GM20431 (cell line): ENCODE measurements at regions not wholly inside any gene's neighbourhood (a gene's known extent, or its start where the extent isn't known, plus 50 kb on each side); places are given as distances from the start of the nearest gene placed in this dataset.
"Not testable (repeated sequence)": the region's sequence is repeated elsewhere in the genome, so short reads cannot be mapped to it uniquely, and the experiment has no call there.

Source experiments
- in situ Hi-C: fragments of 300-500 bp; cut with MseI, MboI; formaldehyde crosslinking; loops from one replicate; pipeline ENCODE4 v1.15.0; 2020; ENCODE audit warnings: low sequenced_read_pairs; ENCODE audit not compliant: unreplicated experiment

DNA sequence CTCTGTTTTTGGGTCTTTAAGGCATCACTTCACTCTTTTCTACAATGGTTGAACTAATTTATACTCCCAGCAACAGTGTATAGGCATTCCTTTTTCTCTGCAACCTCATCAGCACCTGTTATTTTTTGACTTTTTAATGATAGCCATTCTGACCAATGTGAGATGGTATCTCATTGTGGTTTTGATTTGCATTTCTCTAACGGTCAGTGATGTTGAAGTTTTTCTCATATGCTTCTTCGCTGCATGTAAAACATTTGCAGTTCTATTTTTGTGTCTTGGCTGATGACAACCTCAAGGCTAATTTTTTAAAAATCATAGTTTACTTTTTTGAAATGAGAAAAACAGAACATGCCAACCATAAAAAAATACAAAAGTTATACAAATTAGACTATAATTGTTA, 258.2 kb upstream of the EDNRB start:
- in situ Hi-C loops, result no loop called here

DNA sequence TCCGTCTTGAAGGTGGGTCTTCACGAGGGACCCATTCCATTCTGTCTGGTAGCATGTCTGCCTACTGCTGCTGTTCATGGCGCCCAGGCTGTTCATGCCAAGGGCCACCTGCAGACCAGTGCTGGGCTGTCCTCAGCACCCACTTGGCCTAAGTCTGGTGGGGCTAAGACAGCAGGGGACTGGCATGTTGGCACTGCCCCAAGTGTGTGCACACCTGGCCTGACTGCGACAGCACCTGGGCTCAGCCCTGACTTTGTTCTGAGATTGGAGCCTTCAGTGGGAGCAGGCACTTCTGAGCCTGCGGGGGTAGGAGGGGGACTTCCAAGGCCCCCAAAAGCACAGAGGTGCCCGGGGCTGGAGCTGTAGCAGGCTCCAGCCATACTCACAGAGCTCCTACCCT, 250.8 kb upstream of the EDNRB start:
- in situ Hi-C loops, result no loop called here

DNA sequence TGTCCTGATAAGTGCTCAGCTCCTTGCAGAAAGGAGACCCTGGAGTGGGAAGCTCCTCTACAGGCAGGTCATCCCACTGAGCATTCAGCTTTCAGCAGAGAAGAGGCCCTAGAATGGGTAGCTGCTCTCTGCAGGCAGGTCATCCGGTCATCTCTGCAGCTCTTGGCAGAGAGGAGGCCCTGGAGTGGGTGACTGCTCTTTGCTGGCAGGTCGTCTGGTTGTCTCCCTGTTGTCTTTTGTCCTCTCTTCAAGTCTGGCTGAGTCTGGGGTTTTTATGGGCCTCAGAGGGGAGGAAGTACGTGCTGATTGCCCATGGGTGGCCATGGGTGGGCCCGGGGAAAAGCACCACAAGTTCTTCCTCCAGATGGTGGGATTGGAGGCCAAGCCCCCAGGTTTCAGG, 250.3 kb upstream of the EDNRB start:
- in situ Hi-C loops, result no loop called here

DNA sequence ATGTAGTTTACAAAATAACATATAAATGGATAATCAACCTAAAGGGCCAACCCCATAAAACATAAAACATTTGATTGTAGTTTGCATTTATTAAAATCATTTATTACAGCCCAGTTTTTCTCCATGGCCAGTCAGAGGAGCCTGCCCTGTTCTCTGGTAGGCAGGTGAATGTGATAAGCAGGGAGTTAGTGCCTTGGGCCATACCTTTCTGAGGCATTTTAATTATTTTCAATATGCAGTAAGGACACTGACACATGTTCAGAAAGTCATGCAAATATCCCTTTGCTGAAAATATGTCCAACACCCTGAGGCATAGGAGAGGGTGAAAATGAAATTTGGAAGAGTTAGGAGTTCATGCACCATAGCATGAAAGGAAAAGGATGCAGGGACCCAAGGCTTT, 242.6 kb upstream of the EDNRB start:
- in situ Hi-C loops, result no loop called here

DNA sequence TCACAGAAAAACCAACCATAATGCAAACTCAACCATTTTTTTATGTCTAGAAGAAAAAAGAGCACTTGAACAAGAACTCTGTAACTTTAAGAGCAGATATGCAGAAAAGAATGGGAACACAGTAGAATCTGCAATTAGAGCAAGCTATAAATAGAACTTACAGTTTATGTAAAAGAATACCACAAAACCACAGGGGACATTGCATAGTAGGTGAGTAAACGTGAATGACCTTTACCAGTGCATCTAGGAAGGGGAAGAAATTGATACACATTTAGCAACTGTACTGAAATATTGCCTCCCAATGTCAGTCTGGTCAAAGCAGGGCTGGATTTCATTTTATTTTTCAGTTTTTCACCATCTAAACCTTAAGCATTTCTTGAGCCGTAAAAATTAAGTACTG, 242.2 kb upstream of the EDNRB start:
- in situ Hi-C loops, result no loop called here

DNA sequence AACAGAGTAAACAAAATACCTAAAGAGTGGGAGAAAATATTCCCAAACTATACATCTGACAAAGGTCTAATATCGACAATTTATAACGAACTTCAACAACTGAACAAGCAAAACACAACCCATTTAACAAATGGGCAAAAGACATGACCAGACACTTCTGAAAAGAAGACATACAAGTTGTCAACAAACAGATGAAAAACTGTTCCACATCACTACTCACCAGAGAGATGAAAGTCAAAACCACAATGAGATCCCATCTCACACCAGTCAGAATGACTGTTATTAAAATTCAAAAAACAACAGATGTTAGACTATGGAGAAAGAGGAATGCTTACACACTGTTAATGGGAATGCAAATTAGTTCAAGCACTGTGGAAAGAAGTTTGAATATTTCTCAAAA, 233.8 kb upstream of the EDNRB start:
- in situ Hi-C loops, result no loop called here

DNA sequence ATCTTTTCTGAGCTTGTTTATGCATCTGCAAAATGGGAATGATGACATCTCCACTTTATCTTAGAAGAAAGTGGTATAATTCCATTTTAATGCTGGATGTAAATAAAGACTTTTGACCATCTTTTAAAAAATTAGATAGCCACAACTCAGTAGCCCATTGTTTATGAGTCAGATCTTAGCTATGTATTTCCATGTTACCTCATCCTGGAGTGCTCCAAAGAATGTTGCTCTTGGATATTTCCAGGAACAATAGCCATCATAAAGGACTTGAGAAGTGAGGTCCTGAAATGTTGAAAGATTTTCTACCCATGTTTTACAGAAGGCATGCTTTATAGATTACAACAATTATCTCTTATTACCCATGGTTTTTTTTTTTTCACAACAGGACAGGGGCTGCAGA, 229.3 kb upstream of the EDNRB start:
- in situ Hi-C loops, result no loop called here

DNA sequence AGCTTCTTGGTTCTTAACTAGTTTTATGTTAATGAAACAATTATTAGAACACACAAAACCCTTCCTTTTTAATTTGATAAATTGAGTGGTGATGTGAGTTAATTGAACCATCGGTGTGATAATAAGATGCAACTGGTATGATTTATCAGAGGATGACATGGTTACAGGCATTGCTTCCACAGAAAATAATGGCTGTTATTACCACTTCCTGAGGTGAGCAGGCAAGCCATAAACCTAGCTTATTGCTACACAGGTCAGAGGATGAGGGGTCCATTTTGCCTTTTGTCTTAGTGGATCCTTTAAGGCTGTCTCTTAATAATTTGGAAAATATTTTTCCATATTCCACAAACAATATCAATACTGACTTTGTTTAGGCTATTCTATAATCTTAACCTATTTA, 226.6 kb upstream of the EDNRB start:
- in situ Hi-C loops, result no loop called here

DNA sequence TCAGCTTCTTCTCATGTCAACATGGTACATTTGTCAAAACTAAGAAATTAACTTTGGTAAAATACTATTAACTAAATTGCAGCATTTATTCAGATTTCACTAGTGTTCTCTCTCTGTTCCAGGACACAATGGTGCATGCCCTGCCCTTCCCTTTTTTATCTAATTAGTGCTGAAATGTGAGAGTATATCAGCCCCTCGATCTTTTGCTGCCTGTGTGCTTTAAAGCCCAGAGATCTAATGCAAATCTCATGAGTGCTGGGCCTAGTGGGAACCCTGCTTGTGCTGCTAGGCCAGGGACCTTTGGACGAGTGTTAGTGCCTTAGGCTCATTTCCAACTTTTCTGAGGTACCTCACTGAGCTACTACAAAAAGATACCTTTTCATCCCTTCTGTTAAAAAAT, 221.1 kb upstream of the EDNRB start:
- in situ Hi-C loops, result no loop called here

DNA sequence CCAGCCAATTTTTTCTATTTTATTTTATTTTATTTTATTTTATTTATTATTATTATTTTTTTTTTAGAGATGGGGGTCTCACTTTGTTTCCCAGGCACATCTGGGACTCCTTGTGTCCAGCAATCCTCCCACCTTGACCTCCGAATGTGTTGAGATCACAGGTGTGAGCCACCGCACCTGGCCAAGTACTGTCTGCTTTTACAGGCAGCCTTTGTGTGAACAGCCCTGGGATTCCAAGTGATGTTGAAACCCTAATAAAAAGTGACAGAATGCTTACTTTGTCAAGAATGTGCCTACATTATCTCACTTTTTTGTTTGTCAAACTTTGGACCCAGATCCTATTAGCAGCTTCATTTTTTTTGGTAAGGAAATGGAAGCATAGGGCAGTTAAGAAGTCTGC, 220.1 kb upstream of the EDNRB start:
- in situ Hi-C loops, result no loop called here

DNA sequence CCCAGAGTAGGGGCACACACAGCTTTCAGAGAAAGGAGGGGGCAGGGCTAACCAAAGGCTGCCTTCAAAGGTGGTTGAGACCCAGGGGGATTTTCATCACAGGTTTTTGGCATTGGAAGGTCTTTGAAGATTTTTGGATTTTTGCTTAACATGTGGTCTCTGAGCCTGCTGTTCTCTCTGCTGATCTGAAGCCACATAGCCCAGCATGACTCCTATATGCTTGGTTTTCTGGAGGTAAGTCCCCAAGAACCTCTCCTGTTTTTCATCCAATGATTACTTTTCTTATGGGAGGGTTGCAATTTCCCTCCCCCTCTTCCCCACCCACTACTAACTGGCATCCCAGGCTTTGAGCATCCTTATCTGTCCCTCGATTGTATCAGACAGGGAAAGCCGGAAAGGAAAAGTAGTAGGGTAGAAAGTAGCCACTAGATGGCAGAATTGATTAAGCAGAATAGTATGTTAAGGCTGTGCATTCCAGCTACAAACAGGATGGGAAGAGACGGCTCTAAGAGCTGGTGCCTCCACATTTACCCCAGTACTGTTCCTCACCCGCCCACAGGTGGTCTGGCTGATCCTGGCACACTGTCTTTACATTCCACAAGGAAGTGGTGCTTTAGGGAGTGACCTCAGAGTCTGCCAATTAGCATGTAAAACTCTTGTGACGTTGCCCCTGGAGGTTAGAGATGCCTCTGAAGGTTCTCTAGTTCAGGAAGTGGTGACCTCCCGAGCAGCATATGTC, 218.9 kb upstream of the EDNRB start:
- in situ Hi-C loops, result no loop called here

DNA sequence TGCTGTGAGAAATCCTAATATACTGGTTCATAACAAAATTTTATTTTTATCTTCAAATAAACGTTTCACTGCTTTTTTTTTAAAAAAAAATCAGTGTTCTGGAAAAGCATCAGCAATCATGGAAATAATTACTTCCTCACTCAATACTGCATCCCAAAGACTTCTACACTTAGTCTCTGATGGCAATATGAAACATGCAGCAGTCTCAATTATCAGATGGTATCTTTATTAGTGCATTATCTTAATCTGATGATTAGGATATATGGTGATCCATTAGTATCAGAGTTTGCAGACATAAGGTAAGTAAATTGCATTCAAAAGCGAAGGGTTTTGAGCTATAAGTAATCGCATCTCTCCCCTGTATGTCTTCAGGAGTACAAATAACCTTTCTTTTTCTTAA, 218.3 kb upstream of the EDNRB start:
- in situ Hi-C loops, result no loop called here

DNA sequence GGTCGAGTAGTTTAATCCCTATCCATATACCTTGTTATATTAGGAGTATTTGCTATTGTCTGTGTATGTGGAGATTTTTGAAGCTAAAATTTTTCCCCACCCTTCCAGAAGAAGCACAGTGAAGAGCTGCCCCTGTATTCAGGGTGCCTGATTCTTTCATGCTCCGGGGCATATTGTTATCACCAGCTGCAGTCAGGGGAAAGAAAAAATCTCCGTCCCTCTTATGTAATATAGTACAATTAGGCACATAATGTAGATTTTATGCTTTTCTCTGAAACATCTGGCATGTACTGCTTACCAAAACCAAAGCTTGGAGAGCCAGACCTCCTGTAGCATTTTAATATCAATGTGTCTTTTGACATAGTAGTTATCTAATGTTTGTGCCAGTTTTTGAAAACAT, 214.9 kb upstream of the EDNRB start:
- in situ Hi-C loops, result no loop called here

DNA sequence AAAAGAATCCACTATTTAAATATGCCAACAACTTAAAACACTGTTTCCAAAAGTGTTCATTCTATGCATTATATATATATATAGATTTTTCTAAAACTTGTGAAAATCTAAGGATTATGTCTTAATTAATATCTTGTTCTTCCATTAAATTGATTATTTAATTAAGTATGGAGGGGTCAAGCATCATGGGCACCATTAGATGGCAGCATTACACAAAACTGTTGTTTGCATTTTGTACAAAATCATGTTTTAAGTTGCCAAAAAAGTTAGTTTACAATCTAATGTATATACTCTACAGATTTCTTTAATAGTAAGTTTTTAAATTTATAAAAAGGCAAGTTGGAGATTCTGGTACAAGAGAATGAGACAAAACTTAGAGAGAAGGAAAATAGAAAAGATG, 213.2 kb upstream of the EDNRB start:
- in situ Hi-C loops, result no loop called here

DNA sequence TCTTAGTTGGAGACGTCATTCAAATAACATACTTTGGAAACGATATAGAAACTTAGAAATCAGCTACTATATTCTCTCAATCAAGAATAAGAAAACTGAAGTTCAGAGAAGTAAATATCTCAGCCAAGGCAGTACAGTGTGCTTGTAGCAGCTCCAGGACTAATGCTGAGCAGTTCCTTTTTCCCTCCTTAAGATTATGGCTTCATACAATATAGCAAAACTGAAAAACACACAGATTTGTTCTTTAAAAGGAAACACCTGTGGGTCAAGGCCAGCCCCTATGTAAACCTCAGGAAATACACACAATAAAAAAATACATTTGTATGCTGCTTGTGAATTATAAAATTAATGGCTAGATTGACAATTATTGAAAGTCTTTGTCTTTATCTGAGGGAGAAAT, 212.7 kb upstream of the EDNRB start:
- in situ Hi-C loops, result no loop called here

DNA sequence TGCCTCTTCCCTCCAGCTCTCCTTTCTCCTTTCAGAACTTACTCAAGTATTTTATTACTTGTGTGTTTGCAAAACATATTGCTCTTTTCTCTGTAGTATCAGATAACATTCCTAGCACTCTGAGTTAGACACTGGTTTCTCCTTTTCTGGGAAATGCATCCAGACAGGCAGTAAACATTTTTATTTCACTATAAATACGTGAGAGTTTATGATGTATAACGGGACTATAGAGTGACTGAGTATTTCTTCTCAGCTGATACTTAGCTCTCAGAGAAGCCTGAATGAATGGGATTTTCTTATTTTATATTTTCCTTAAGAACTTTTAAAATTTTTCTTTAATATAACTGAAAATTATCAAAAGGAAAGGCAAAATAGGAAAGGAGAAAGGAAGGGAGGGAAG, 211.2 kb upstream of the EDNRB start:
- in situ Hi-C loops, result loop anchor here (10.0 kb wide), 1 partner anchor 345 kb away; no protein-coding TSS in a partner anchor

DNA sequence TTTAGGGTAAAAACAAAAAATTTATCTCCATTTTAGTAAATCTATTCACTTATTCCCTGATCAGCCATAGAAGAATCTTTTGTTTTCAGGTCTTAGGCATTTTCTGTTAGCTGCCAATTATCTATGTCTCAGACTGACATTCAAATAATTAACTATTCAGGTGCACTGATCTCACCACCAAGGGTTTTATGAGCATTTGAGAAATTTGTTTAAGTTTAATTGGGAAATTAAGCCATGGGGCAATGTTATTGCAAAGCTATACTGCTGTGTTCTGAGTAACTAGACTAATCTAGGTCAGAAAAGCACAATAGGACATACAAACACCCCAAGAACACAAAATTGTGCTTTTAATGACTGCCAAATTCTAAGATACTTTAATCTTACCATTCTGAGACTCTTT, 210.7 kb upstream of the EDNRB start:
- in situ Hi-C loops, result loop anchor here (10.0 kb wide), 1 partner anchor 345 kb away; no protein-coding TSS in a partner anchor

DNA sequence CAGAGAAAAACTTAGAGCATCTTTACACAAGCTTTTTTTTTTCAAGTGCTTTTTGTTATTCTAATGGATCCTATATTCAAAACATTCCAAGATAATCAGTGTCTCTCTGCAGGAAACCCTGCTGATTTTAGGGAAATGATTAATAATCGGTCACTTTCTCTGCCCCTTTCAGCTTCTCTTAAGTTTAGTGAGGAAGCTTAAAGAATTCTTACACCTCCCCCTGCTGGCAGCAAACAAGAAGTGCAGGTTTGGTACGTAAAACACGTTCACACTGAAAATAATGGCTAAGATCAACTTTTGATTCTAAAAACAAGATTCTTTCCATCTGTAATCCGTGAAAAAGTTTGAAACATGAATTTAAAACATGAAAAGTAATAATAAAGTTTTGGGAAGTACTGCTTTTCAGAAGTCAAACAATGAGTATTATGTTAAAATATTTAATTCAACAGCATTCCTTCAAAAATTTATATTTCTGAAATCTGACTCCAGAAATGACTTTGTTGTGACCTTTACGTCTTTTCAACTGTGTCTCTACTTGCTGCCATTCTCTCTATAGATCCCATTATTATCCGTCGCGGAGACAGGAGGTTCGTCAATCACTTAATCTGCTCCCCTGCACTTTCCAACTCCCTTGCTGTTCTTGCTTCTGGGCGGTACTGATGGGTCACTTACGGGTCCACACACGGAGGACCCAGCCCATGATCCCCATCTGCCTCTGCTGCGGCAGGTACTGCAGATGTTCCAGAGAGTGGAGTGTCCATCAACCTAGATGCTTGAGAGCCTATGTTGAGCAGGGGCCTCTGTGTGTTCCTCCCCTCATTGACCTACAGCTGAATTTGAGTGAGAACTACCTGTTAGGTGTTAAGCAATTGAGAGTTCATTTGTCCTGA, 203.1 kb upstream of the EDNRB start:
- in situ Hi-C loops, result loop anchor here (10.0 kb wide), 1 partner anchor 337 kb away; no protein-coding TSS in a partner anchor

DNA sequence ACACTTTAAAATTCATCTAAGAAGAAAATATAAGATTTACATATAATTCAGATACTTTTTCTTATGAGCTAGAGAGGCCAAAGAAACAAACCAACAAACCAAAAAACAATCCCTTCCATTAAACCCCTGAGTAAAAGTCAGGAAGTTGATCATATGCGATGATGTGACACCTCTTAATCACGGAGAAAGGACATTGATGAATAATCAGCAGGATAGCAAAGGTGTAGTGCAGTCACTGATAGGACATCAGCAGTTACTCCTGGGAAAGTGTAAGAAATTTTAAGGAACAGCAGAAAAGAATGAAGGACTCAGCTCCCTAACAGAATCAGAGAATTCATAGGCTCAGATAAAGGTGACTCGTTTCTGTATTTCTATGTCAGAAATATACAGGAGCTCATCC, 202.4 kb upstream of the EDNRB start:
- in situ Hi-C loops, result loop anchor here (10.0 kb wide), 1 partner anchor 336 kb away; no protein-coding TSS in a partner anchor

DNA sequence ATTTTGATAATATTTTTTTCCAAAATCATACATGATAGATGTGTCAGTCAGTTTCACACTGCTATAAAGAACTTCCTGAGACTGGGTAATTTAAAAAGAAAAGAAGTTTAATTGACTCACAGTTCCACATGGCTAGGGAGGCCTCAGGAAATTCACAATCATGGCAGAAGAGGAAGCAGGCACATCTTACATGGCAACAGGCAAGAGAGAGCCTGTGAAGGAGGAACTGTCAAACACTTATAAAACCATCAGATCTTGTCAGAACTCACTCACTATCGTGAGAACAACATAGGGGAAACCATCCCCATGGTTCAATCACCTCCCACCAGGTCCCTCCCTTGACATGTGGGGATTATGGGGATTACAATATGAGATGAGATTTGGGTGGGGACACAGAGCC, 201.5 kb upstream of the EDNRB start:
- in situ Hi-C loops, result loop anchor here (10.0 kb wide), 1 partner anchor 335 kb away; no protein-coding TSS in a partner anchor

DNA sequence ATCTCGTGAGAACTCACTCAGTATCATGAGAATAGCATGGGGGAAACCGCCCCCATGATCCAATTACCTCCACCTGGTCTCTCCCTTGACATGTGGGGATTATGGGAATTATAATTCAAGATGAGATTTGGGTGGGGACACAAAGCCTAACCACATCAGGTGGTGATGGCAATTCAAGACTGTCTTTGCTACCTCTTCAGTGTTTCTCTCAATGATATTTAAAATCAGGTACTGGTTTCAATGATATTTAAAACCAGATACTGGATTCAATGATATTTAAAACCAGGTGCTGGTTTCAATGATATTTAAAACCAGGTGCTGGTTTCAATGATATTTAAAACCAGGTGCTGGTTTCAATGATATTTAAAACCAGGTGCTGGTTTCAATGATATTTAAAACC, 198.4 kb upstream of the EDNRB start:
- in situ Hi-C loops, result not testable (repeated sequence)
